ENCODE measurements at regions not wholly inside any gene's neighbourhood (a gene's known extent, or its start where the extent isn't known, plus 50 kb on each side); places are given as distances from the start of the nearest gene placed in this dataset.

DNA sequence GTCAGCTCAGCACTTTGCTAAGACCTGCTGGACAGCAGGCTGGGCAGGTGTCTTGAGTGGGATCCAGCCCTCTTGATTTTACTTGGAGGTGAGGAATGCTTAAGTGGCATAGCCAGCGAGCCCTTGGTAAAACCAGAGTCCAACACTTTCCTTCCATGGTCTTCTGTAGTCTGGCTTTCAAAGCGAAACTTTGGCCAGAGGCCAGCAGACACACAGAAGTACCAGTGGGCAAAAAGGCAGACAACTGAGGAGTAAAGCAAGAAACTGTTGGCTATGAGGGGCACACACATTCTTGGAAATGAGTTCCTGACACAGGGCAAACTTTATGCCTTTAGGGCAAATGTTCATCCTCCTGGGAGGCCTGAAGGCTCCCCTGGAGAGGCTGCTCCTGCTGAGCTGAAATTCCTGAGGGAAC, 281.0 kb upstream of the POU3F1 start (continued):
- TF ChIP-seq ATF3 (IDR thresholded peaks at IDR 0.05) (no peak), CBX3 (IDR thresholded peaks at IDR 0.05; ENCODE audit: low read depth) (no peak), POLR2AphosphoS5 (IDR thresholded peaks at IDR 0.05; ENCODE audit: low read depth, low read length) (no peak)

GRCh38 chr1:38326856-38327255, 280.3 kb upstream of the POU3F1 start:
- no TSS peak for BruUV-seq (replicated peaks)
- no peak overlapping the region for H3K4me2 ChIP-seq (ENCODE audit: low read length)
- peaks cover 77% of the 10 kb centered on the region for H3K27me3 ChIP-seq (ENCODE audit: insufficient read depth, low read length)

GRCh38 chr1:38326135-38326534, 279.5 kb upstream of the POU3F1 start:
- intact Hi-C loops (cut with micrococcal nuclease) = no loop called here
- BruUV-seq (replicated peaks) = no TSS peak
- Histone ChIP-seq H3K9me2 (ENCODE audit: insufficient read depth) (no peaks in the 10 kb centered on the region), H3K4me1 (ENCODE audit: control insufficient read depth in 1 of 2, insufficient read depth in 2 of 2, low read length in 2 of 2) (no peaks in the 10 kb centered on the region), H3K4me2 (ENCODE audit: low read length) (no peak overlapping the region), H4K20me1 (ENCODE audit: insufficient read depth) (no peaks in the 10 kb centered on the region), H3K36me3 (ENCODE audit: control insufficient read depth in 1 of 2, insufficient read depth in 2 of 2, low read length in 2 of 2) (no peaks in the 10 kb centered on the region), H2AFZ (ENCODE audit: low read depth, low read length, poor library complexity, severe bottlenecking) (no peak overlapping the region), H3K27me3 (ENCODE audit: insufficient read depth, low read length) (peaks cover 77% of the 10 kb centered on the region), H3K4me3 (replicated peaks in 1 of 2; ENCODE audit: low read depth in 1 of 2, low read length in 2 of 2) (no peak overlapping the region), H3K27ac (ENCODE audit: low read depth, low read length) (no peak overlapping the region), H3K9ac (ENCODE audit: low read length) (no peak overlapping the region), H3K79me2 (ENCODE audit: insufficient read depth, low read length) (no peaks in the 10 kb centered on the region), H3K9me3 (ENCODE audit: control insufficient read depth in 1 of 2, insufficient read depth in 1 of 2, low read depth in 1 of 2, low read length in 2 of 2) (no peaks in the 10 kb centered on the region)
- ATAC-seq (no peak), DNase-seq (ENCODE audit: low read depth, low spot score) (no peak)
- ChIA-PET RAD21 (ENCODE audit: low non-redundant PET in 1 of 2, low total read pairs in 2 of 2, uncharacterized antibody in 2 of 2, unreplicated experiment in 2 of 2) (interaction anchor here in 1 of 2 experiments (0.7 kb wide), 1 partner anchor 284 kb away, joined by 3 read pairs; no protein-coding TSS in a partner anchor), CTCF (no interaction called here), POLR2A (no interaction called here)
- TF ChIP-seq JUND (IDR thresholded peaks at IDR 0.05) = no peak
- TF ChIP-seq EGR1 (IDR thresholded peaks at IDR 0.05; ENCODE audit: low read depth) = no peak
- no peak for TF ChIP-seq EZH2phosphoT487 (IDR thresholded peaks at IDR 0.05; ENCODE audit: borderline replicate concordance)
- TF ChIP-seq FOSL1 (IDR thresholded peaks at IDR 0.05; ENCODE audit: low read depth) = no peak
- no peak for TF ChIP-seq CBX3 (IDR thresholded peaks at IDR 0.05; ENCODE audit: low read depth)
- TF ChIP-seq TCF7L2 (IDR thresholded peaks at IDR 0.05; ENCODE audit: borderline replicate concordance, extremely low read depth, insufficient read depth, insufficient read length) = no peak
- TF ChIP-seq POLR2AphosphoS5 (IDR thresholded peaks at IDR 0.05; ENCODE audit: low read depth, low read length) = no peak
- TF ChIP-seq SIN3A (IDR thresholded peaks at IDR 0.05; ENCODE audit: low read depth) = no peak
- TF ChIP-seq ELF1 (IDR thresholded peaks at IDR 0.05; ENCODE audit: borderline replicate concordance, low read depth) = no peak
- TF ChIP-seq ZNF274 (IDR thresholded peaks at IDR 0.05; ENCODE audit: low read depth, low read length) = no peak
- no peak for TF ChIP-seq SP1 (IDR thresholded peaks at IDR 0.05; ENCODE audit: low read depth)
- TF ChIP-seq ATF3 (IDR thresholded peaks at IDR 0.05) = no peak
- no peak for TF ChIP-seq POLR2A (IDR thresholded peaks at IDR 0.05; ENCODE audit: borderline replicate concordance, extremely low read depth, insufficient read depth, insufficient read length)
- TF ChIP-seq MAX (IDR thresholded peaks at IDR 0.05) = no peak
- no peak for TF ChIP-seq RAD21 (IDR thresholded peaks at IDR 0.05; ENCODE audit: low read depth)
- TF ChIP-seq, protein P1, sequence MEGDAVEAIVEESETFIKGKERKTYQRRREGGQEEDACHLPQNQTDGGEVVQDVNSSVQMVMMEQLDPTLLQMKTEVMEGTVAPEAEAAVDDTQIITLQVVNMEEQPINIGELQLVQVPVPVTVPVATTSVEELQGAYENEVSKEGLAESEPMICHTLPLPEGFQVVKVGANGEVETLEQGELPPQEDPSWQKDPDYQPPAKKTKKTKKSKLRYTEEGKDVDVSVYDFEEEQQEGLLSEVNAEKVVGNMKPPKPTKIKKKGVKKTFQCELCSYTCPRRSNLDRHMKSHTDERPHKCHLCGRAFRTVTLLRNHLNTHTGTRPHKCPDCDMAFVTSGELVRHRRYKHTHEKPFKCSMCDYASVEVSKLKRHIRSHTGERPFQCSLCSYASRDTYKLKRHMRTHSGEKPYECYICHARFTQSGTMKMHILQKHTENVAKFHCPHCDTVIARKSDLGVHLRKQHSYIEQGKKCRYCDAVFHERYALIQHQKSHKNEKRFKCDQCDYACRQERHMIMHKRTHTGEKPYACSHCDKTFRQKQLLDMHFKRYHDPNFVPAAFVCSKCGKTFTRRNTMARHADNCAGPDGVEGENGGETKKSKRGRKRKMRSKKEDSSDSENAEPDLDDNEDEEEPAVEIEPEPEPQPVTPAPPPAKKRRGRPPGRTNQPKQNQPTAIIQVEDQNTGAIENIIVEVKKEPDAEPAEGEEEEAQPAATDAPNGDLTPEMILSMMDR (IDR thresholded peaks at IDR 0.05 in 2 of 3, conservative IDR thresholded peaks at IDR 0.05 in 1 of 3; ENCODE audit: borderline replicate concordance in 1 of 3, insufficient read depth in 1 of 3, low read depth in 2 of 3, low read length in 2 of 3) = no peak

More at GRCh38 chr1:38326856-38327255, 280.3 kb upstream of the POU3F1 start:
- ATAC-seq = no peak
- H3K27ac ChIP-seq (ENCODE audit: low read depth, low read length) = no peak overlapping the region
- H3K79me2 ChIP-seq (ENCODE audit: insufficient read depth, low read length) = no peaks in the 10 kb centered on the region
- H3K4me3 ChIP-seq (replicated peaks in 1 of 2; ENCODE audit: low read depth in 1 of 2, low read length in 2 of 2) = no peak overlapping the region
- ChIA-PET RAD21 (ENCODE audit: low non-redundant PET in 1 of 2, low total read pairs in 2 of 2, uncharacterized antibody in 2 of 2, unreplicated experiment in 2 of 2) (interaction anchor here in 1 of 2 experiments (0.7 kb wide), 1 partner anchor 285 kb away, joined by 3 read pairs; no protein-coding TSS in a partner anchor), POLR2A (no interaction called here), CTCF (no interaction called here)
- TF ChIP-seq RAD21 (IDR thresholded peaks at IDR 0.05; ENCODE audit: low read depth) = no peak
- TF ChIP-seq ZFX (IDR thresholded peaks at IDR 0.05) = no peak
- no peak for TF ChIP-seq JUND (IDR thresholded peaks at IDR 0.05)
- H3K9me2 ChIP-seq (ENCODE audit: insufficient read depth) = no peaks in the 10 kb centered on the region
- intact Hi-C loops (cut with micrococcal nuclease) = no loop called here
- H4K20me1 ChIP-seq (ENCODE audit: insufficient read depth) = no peaks in the 10 kb centered on the region
- H3K9me3 ChIP-seq (ENCODE audit: control insufficient read depth in 1 of 2, insufficient read depth in 1 of 2, low read depth in 1 of 2, low read length in 2 of 2) = no peaks in the 10 kb centered on the region
- no peaks in the 10 kb centered on the region for H3K36me3 ChIP-seq (ENCODE audit: control insufficient read depth in 1 of 2, insufficient read depth in 2 of 2, low read length in 2 of 2)
- no peak overlapping the region for H3K9ac ChIP-seq (ENCODE audit: low read length)
- no peaks in the 10 kb centered on the region for H3K4me1 ChIP-seq (ENCODE audit: control insufficient read depth in 1 of 2, insufficient read depth in 2 of 2, low read length in 2 of 2)
- DNase-seq (ENCODE audit: low read depth, low spot score) = no peak
- no peak overlapping the region for H2AFZ ChIP-seq (ENCODE audit: low read depth, low read length, poor library complexity, severe bottlenecking)
